HCT116 (cell line): ENCODE measurements at regions not wholly inside any gene's neighbourhood (a gene's known extent, or its start where the extent isn't known, plus 50 kb on each side); places are given as distances from the start of the nearest gene placed in this dataset.

Experiments
- ATAC-seq: fragments of 200-7000 bp; cut with Tn5 transposase; 2 replicates; pipeline ENCODE4 v1.9.1; 2020; ENCODE audit warnings: mild to moderate bottlenecking, moderate library complexity
- BruUV-seq: library from RNA; stranded (reverse); fragments of 400-500 nt; replicated peaks from 2 replicates; lab custom pipeline; 2021; lab: Mats Ljungman, UMichigan
- CTCF ChIA-PET: fragments of 300-600 bp; sonication (Branson Sonifier 250); formaldehyde crosslinking; loops from one replicate; lab custom pipeline; 2021; ENCODE audit warnings: antibody characterized with exemption; lab: Charles Lee
- POLR2A ChIA-PET: fragments of 300-600, 350-600 bp; sonication (Branson Sonifier 250); formaldehyde crosslinking; loops from one replicate; lab custom pipeline; 2021; ENCODE audit warnings: antibody characterized with exemption; lab: Charles Lee
- RAD21 ChIA-PET, 2 experiments: fragments of 300-600 bp; sonication (Branson Sonifier 250); formaldehyde crosslinking; loops; one replicate each; lab custom pipeline; 2023; ENCODE audit warnings: low total read pairs in 2 of 2; ENCODE audit not compliant: uncharacterized antibody in 2 of 2, unreplicated experiment in 2 of 2, low non-redundant PET in 1 of 2; lab: Charles Lee
- DNase-seq: peaks from one replicate; pipeline ENCODE4 v3.0.0-alpha.2; 2010; ENCODE audit warnings: low read depth, low spot score
- H2AFZ ChIP-seq: fragments of 200-600 bp; shearing (Covaris generic), sonication (generic); 2 replicates; pipeline ENCODE4 v1.6.1; 2017; ENCODE audit warnings: low read depth, mixed run types, mixed read lengths, antibody characterized with exemption, low read length; ENCODE audit not compliant: poor library complexity, severe bottlenecking
- H3K27ac ChIP-seq: 2 replicates; pipeline ENCODE4 v1.5.1; 2012; ENCODE audit warnings: low read depth, low read length
- H3K27me3 ChIP-seq: fragments of 200-600 bp; sonication (generic); 2 replicates; pipeline ENCODE4 v1.6.1; 2016; ENCODE audit warnings: mixed run types, low read length, mixed read lengths; ENCODE audit not compliant: insufficient read depth
- H3K36me3 ChIP-seq, 2 experiments: fragments of 200-500 bp in 1 of 2; fragments of 200-600 bp in 1 of 2; sonication (Bioruptor generic) in 1 of 2; sonication (generic) in 1 of 2; 2 replicates each; pipeline versions ENCODE4 v1.5.1 to v1.6.1; 2014 to 2016; ENCODE audit warnings: low read length in 2 of 2, inconsistent platforms in 1 of 2, mixed read lengths in 1 of 2, mixed run types in 1 of 2; ENCODE audit not compliant: insufficient read depth in 2 of 2, control insufficient read depth in 1 of 2
- H3K4me1 ChIP-seq, 2 experiments: fragments of 200-600 bp in 1 of 2; sonication (generic) in 1 of 2; 2 replicates each; pipeline versions ENCODE4 v1.5.1 to v1.6.1; 2012 to 2017; ENCODE audit warnings: low read length in 2 of 2, inconsistent platforms in 1 of 2, mild to moderate bottlenecking in 1 of 2, mixed read lengths in 1 of 2, mixed run types in 1 of 2, moderate library complexity in 1 of 2; ENCODE audit not compliant: insufficient read depth in 2 of 2, control insufficient read depth in 1 of 2
- H3K4me2 ChIP-seq: fragments of 200-600 bp; sonication (generic); 2 replicates; pipeline ENCODE4 v1.6.1; 2017; ENCODE audit warnings: mixed run types, low read length, mixed read lengths
- H3K4me3 ChIP-seq, 2 experiments: fragments of 200-600 bp in 1 of 2; sonication (generic) in 1 of 2; replicated peaks in 1 of 2; 2 replicates each; pipeline ENCODE4 v1.5.1; 2011 to 2016; ENCODE audit warnings: low read length in 2 of 2, control low read depth in 1 of 2, low read depth in 1 of 2, mild to moderate bottlenecking in 1 of 2, mixed read lengths in 1 of 2, mixed run types in 1 of 2
- H3K79me2 ChIP-seq: fragments of 200-600 bp; sonication (generic); 2 replicates; pipeline ENCODE4 v1.6.1; 2017; ENCODE audit warnings: mild to moderate bottlenecking, mixed run types, low read length, moderate library complexity, mixed read lengths; ENCODE audit not compliant: insufficient read depth
- H3K9ac ChIP-seq: fragments of 200-600 bp; sonication (generic); 2 replicates; pipeline ENCODE4 v1.6.1; 2016; ENCODE audit warnings: low read length, mixed read lengths
- H3K9me2 ChIP-seq: fragments of 200-600 bp; sonication (generic), shearing (Covaris generic); 2 replicates; pipeline ENCODE4 v1.6.1; 2017; ENCODE audit warnings: mixed run types, mild to moderate bottlenecking, moderate library complexity; ENCODE audit not compliant: insufficient read depth
- H3K9me3 ChIP-seq, 2 experiments: fragments of 200-500 bp in 1 of 2; fragments of 200-600 bp in 1 of 2; sonication (Bioruptor generic) in 1 of 2; sonication (generic) in 1 of 2; 2 replicates each; pipeline ENCODE4 v1.6.1; 2014 to 2017; ENCODE audit warnings: low read length in 2 of 2, mixed read lengths in 2 of 2, inconsistent platforms in 1 of 2, low read depth in 1 of 2, mild to moderate bottlenecking in 1 of 2, mixed run types in 1 of 2, moderate library complexity in 1 of 2; ENCODE audit not compliant: control insufficient read depth in 1 of 2, insufficient read depth in 1 of 2
- H4K20me1 ChIP-seq: fragments of 200-600 bp; sonication (generic), shearing (Covaris generic); 2 replicates; pipeline ENCODE4 v1.6.1; 2017; ENCODE audit warnings: mixed run types, mild to moderate bottlenecking, moderate library complexity; ENCODE audit not compliant: insufficient read depth
- ATF3 ChIP-seq: IDR thresholded peaks from 2 replicates; pipeline ENCODE4 v1.6.1; 2012
- CBX3 ChIP-seq: IDR thresholded peaks from 2 replicates; pipeline ENCODE4 v1.6.1; 2012; ENCODE audit warnings: low read depth
- CEBPB ChIP-seq: IDR thresholded peaks from 2 replicates; pipeline ENCODE4 v1.6.1; 2012; ENCODE audit warnings: low read depth
- ELF1 ChIP-seq: IDR thresholded peaks from 2 replicates; pipeline ENCODE4 v1.6.1; 2012; ENCODE audit warnings: low read depth, borderline replicate concordance
- EZH2phosphoT487 ChIP-seq: fragments of 200-600 bp; IDR thresholded peaks from 2 replicates; pipeline ENCODE4 v1.6.1; 2018; ENCODE audit warnings: antibody characterized with exemption, borderline replicate concordance
- JUND ChIP-seq: IDR thresholded peaks from 2 replicates; pipeline ENCODE4 v1.6.1; 2012
- POLR2A ChIP-seq: IDR thresholded peaks from 2 replicates; pipeline ENCODE4 v1.7.0; 2011; ENCODE audit warnings: borderline replicate concordance; ENCODE audit not compliant: insufficient read depth, insufficient read length; ENCODE audit errors: extremely low read depth
- POLR2AphosphoS5 ChIP-seq: IDR thresholded peaks from 2 replicates; pipeline ENCODE4 v1.6.1; 2011; ENCODE audit warnings: mild to moderate bottlenecking, low read depth, low read length, moderate library complexity
- RAD21 ChIP-seq: IDR thresholded peaks from 2 replicates; pipeline ENCODE4 v1.6.1; 2012; ENCODE audit warnings: low read depth, mild to moderate bottlenecking
- REST ChIP-seq: IDR thresholded peaks from 2 replicates; pipeline ENCODE4 v1.6.1; 2012; ENCODE audit warnings: low read depth
- SP1 ChIP-seq: IDR thresholded peaks from 2 replicates; pipeline ENCODE4 v1.6.1; 2012; ENCODE audit warnings: low read depth
- TCF7L2 ChIP-seq: IDR thresholded peaks from 2 replicates; pipeline ENCODE4 v1.7.0; 2011; ENCODE audit warnings: borderline replicate concordance, inconsistent platforms; ENCODE audit not compliant: insufficient read depth, insufficient read length; ENCODE audit errors: extremely low read depth
- YY1 ChIP-seq: IDR thresholded peaks from 2 replicates; pipeline ENCODE4 v1.6.1; 2011; ENCODE audit warnings: low read length, low read depth, moderate library complexity, mild to moderate bottlenecking; ENCODE audit not compliant: insufficient replicate concordance; ENCODE audit errors: extremely low read depth
- ZBTB33 ChIP-seq: IDR thresholded peaks from 2 replicates; pipeline ENCODE4 v1.6.1; 2011; ENCODE audit warnings: mild to moderate bottlenecking, low read length, moderate library complexity; ENCODE audit not compliant: insufficient replicate concordance; ENCODE audit errors: extremely low read depth
- ZFX ChIP-seq: fragments of 450-650 bp; IDR thresholded peaks from 2 replicates; pipeline ENCODE4 v1.6.1; 2017
- intact Hi-C: fragments of 100-400 bp; cut with micrococcal nuclease; formaldehyde crosslinking; loops from 2 replicates; pipeline ENCODE4 v1.10.0; 2022

DNA sequence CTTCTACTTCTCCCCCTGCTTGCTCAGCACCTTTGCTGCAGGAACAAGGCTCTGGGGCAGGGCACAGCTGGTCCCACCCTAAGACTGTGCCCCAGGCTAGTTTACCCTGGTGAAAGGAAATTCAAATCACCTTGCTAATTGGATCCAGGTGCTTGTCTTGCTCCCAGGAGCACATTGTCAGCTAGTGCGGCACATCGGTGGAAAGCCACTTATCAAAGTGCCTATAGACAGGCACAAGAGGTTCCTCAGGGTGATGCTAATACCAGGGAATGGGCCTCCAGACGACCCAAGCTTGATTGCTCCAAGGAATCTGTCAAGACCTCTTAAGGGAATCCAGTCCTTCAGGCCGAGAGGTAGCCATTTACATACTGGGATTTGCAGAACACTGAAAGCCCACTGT is 64.5 kb upstream of the PRPS1 start:
- no TSS peak for BruUV-seq
- ChIA-PET RAD21 (no interaction called here), POLR2A (no interaction called here), CTCF (no interaction called here)
- no peak overlapping the region for H3K9ac ChIP-seq
- H3K27me3 ChIP-seq = no peaks in the 10 kb centered on the region
- H3K36me3 ChIP-seq = no peaks in the 10 kb centered on the region
- intact Hi-C loops = no loop called here
- no peak overlapping the region for H3K4me3 ChIP-seq
- no peak overlapping the region for H2AFZ ChIP-seq
- no peaks in the 10 kb centered on the region for H3K9me2 ChIP-seq
- no peak overlapping the region for H3K4me2 ChIP-seq
- ATAC-seq = no peak
- DNase-seq = no peak
- no peak overlapping the region for H3K27ac ChIP-seq
- TF ChIP-seq JUND (no peak), CEBPB (no peak), CBX3 (no peak), RAD21 (no peak), REST (no peak), SP1 (no peak), YY1 (no peak), POLR2A (no peak), POLR2AphosphoS5 (no peak), ELF1 (no peak), ATF3 (no peak), ZFX (no peak), EZH2phosphoT487 (no peak), ZBTB33 (no peak), TCF7L2 (no peak)
- H3K9me3 ChIP-seq = no peaks in the 10 kb centered on the region
- no peaks in the 10 kb centered on the region for H3K79me2 ChIP-seq
- H3K4me1 ChIP-seq = peaks cover 3 to 7% of the 10 kb centered on the region in 2 experiments; a peak in 2 of 4 replicates
- no peaks in the 10 kb centered on the region for H4K20me1 ChIP-seq
